ENCODE measurements at regions not wholly inside any gene's neighbourhood (a gene's known extent, or its start where the extent isn't known, plus 50 kb on each side); places are given as distances from the start of the nearest gene placed in this dataset.

- TF ChIP-seq CTCF (IDR thresholded peaks at IDR 0.05 in 8 of 11, conservative IDR thresholded peaks at IDR 0.05 in 3 of 11) (no peak), POLR2A (IDR thresholded peaks at IDR 0.05) (no peak)
Observed at GRCh38 chr3:180359953-180360279, 242.0 kb upstream of the TTC14 start.
